ENCODE measurements at regions not wholly inside any gene's neighbourhood (a gene's known extent, or its start where the extent isn't known, plus 50 kb on each side); places are given as distances from the start of the nearest gene placed in this dataset.

DNA sequence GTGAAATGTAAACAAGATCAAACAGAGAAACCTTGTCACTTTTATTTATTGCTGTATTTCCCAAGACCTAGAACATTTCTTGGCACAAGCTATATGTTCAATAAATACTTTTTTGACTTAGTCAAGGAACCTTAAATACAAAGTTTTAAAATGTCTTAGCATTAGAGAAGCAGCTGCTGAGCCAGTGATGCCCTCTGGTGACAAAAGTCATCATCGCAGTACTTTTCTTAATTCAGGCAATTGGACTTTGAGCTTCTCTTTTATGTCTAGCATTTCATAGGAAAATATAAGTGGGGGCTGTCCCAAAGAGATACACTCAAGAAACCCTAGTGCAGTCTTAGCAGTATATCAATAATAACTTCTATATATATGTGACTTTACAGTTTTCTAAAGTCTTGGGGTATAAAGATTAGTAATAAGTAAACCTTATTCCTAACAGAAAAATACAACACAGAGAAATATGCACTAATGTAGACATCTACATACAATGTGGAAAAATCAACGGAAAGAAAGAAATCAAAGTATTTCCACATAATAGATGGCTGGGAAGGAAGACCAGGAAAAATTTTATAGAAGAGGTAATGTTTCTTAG, 118.4 kb downstream of the DTHD1 start:
- ChIA-PET CTCF (interaction anchor here (0.7 to 1.6 kb wide), 17 partner anchors 13 to 1566 kb away, joined by 3 to 9 read pairs (median 3); no protein-coding TSS in a partner anchor), POLR2A (no interaction called here)
- H3K9me3 ChIP-seq (ENCODE audit: control insufficient read depth, insufficient read depth, low read depth, low read length): no peaks in the 10 kb centered on the region

DNA sequence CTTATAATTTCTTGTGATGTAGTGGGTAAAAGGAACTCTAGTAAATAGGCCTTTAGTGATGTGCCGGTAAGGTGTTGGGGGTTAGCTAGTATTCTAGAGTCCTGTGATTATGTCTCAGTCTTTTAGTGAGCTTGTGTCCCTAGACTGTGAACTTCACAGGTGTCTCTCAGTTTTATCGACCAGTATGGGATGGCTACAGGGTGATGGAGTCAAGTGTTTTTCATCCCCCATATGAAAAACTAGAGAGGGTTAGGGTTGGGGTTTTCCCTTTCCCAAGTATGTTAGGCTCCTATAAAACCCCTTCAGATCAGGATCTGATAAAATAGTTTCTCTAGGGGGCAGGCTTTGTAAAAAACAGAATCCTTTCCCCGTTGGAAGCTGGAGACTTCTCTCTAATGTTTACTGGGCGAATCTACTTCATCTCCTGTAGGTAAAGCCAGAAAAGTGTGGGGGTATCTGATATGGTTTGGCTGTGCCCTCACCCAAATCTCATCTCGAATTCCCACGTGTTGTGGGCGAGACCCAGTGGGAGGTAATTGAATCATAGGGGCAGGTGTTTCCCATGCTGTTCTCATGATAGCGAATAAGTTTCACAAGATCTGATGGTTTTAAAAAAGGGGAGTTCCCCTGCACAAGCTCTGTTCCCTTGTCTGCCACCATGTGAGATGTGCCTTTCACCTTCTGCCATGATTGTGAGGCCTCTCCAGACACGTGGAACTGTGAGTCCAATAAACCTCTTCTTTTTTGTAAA, 120.8 kb downstream of the DTHD1 start:
- ChIA-PET POLR2A (no interaction called here), CTCF (interaction anchor here (0.6 to 1.2 kb wide), 2 partner anchors 14 to 52 kb away, joined by 4 read pairs; no protein-coding TSS in a partner anchor)
- TF ChIP-seq ZNF121 (tag by site-specific recombination; IDR thresholded peaks at IDR 0.05): no peak
- TF ChIP-seq, protein P1, sequence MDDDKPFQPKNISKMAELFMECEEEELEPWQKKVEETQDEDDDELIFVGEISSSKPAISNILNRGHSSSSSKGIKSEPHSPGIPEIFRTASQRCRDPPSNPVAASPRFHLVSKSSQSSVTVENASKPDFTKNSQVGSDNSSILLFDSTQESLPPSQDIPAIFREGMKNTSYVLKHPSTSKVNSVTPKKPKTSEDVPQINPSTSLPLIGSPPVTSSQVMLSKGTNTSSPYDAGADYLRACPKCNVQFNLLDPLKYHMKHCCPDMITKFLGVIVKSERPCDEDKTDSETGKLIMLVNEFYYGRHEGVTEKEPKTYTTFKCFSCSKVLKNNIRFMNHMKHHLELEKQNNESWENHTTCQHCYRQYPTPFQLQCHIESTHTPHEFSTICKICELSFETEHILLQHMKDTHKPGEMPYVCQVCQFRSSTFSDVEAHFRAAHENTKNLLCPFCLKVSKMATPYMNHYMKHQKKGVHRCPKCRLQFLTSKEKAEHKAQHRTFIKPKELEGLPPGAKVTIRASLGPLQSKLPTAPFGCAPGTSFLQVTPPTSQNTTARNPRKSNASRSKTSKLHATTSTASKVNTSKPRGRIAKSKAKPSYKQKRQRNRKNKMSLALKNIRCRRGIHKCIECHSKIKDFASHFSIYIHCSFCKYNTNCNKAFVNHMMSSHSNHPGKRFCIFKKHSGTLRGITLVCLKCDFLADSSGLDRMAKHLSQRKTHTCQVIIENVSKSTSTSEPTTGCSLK (tag by site-specific recombination; IDR thresholded peaks at IDR 0.05): no peak
- TF ChIP-seq, protein P2, sequence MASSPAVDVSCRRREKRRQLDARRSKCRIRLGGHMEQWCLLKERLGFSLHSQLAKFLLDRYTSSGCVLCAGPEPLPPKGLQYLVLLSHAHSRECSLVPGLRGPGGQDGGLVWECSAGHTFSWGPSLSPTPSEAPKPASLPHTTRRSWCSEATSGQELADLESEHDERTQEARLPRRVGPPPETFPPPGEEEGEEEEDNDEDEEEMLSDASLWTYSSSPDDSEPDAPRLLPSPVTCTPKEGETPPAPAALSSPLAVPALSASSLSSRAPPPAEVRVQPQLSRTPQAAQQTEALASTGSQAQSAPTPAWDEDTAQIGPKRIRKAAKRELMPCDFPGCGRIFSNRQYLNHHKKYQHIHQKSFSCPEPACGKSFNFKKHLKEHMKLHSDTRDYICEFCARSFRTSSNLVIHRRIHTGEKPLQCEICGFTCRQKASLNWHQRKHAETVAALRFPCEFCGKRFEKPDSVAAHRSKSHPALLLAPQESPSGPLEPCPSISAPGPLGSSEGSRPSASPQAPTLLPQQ (tag by site-specific recombination; IDR thresholded peaks at IDR 0.05): no peak
- TF ChIP-seq, protein P3, sequence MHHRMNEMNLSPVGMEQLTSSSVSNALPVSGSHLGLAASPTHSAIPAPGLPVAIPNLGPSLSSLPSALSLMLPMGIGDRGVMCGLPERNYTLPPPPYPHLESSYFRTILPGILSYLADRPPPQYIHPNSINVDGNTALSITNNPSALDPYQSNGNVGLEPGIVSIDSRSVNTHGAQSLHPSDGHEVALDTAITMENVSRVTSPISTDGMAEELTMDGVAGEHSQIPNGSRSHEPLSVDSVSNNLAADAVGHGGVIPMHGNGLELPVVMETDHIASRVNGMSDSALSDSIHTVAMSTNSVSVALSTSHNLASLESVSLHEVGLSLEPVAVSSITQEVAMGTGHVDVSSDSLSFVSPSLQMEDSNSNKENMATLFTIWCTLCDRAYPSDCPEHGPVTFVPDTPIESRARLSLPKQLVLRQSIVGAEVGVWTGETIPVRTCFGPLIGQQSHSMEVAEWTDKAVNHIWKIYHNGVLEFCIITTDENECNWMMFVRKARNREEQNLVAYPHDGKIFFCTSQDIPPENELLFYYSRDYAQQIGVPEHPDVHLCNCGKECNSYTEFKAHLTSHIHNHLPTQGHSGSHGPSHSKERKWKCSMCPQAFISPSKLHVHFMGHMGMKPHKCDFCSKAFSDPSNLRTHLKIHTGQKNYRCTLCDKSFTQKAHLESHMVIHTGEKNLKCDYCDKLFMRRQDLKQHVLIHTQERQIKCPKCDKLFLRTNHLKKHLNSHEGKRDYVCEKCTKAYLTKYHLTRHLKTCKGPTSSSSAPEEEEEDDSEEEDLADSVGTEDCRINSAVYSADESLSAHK (tag by site-specific recombination; IDR thresholded peaks at IDR 0.05): no peak
- no peak for TF ChIP-seq ZNF2 (tag by site-specific recombination; IDR thresholded peaks at IDR 0.05)
- no peak for TF ChIP-seq SP7 (tag by site-specific recombination; IDR thresholded peaks at IDR 0.05)
- TF ChIP-seq ZNF596 (tag by site-specific recombination; IDR thresholded peaks at IDR 0.05): no peak
- TF ChIP-seq KLF16 (tag by site-specific recombination; IDR thresholded peaks at IDR 0.05): no peak
- TF ChIP-seq, protein P4, sequence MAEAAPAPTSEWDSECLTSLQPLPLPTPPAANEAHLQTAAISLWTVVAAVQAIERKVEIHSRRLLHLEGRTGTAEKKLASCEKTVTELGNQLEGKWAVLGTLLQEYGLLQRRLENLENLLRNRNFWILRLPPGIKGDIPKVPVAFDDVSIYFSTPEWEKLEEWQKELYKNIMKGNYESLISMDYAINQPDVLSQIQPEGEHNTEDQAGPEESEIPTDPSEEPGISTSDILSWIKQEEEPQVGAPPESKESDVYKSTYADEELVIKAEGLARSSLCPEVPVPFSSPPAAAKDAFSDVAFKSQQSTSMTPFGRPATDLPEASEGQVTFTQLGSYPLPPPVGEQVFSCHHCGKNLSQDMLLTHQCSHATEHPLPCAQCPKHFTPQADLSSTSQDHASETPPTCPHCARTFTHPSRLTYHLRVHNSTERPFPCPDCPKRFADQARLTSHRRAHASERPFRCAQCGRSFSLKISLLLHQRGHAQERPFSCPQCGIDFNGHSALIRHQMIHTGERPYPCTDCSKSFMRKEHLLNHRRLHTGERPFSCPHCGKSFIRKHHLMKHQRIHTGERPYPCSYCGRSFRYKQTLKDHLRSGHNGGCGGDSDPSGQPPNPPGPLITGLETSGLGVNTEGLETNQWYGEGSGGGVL (tag by site-specific recombination; IDR thresholded peaks at IDR 0.05): no peak
- TF ChIP-seq ZNF707 (tag by site-specific recombination; IDR thresholded peaks at IDR 0.05): no peak
- TF ChIP-seq PRDM1 (tag by site-specific recombination; IDR thresholded peaks at IDR 0.05): no peak
- no peak for TF ChIP-seq ZIC2 (tag by site-specific recombination; IDR thresholded peaks at IDR 0.05)
- TF ChIP-seq ZNF549 (tag by site-specific recombination; IDR thresholded peaks at IDR 0.05): no peak
- no peak for TF ChIP-seq ZNF654 (tag by site-specific recombination; IDR thresholded peaks at IDR 0.05; ENCODE audit: low read depth)
- no peak for TF ChIP-seq ZNF561 (tag by site-specific recombination; IDR thresholded peaks at IDR 0.05; ENCODE audit: borderline replicate concordance)
- no peak for TF ChIP-seq ZNF416 (tag by site-specific recombination; IDR thresholded peaks at IDR 0.05)

More for the DNA sequence above, 118.4 kb downstream of the DTHD1 start:
- TF ChIP-seq SCRT2 (tag by site-specific recombination; IDR thresholded peaks at IDR 0.05) (no peak), ZNF654 (tag by site-specific recombination; IDR thresholded peaks at IDR 0.05; ENCODE audit: low read depth) (peak; percentile 66)
- no peaks in the 10 kb centered on the region for H3K36me3 ChIP-seq (ENCODE audit: control insufficient read depth in 2 of 2, insufficient read depth in 1 of 2, low read length in 2 of 2)
- H3K4me3 ChIP-seq (ENCODE audit: low read depth, low read length): no peak overlapping the region
- H3K27ac ChIP-seq (ENCODE audit: extremely low read depth, low read depth, low read length): no peak overlapping the region
- no peaks in the 10 kb centered on the region for H3K4me1 ChIP-seq (ENCODE audit: control insufficient read depth, insufficient read depth, low read length)

More for the DNA sequence above, 120.8 kb downstream of the DTHD1 start:
- Histone ChIP-seq H3K36me3 (ENCODE audit: control insufficient read depth in 2 of 2, insufficient read depth in 1 of 2, low read length in 2 of 2) (no peaks in the 10 kb centered on the region), H3K9me3 (ENCODE audit: control insufficient read depth, insufficient read depth, low read depth, low read length) (no peaks in the 10 kb centered on the region), H3K4me1 (ENCODE audit: control insufficient read depth, insufficient read depth, low read length) (no peaks in the 10 kb centered on the region), H3K4me3 (ENCODE audit: low read depth, low read length) (no peak overlapping the region), H3K27ac (ENCODE audit: extremely low read depth, low read depth, low read length) (no peak overlapping the region)

Measured in HEK293 (cell line).